Spleen (tissue), 7 donors: ENCODE measurements at regions not wholly inside any gene's neighbourhood (a gene's known extent, or its start where the extent isn't known, plus 50 kb on each side); places are given as distances from the start of the nearest gene placed in this dataset.

Experiments used
- CTCF ChIP-seq, 11 experiments: fragments of 200-600 bp in 7 of 11; fragments of 450-650 bp in 4 of 11; sonication (generic) in 4 of 11; IDR thresholded peaks in 8 of 11; conservative IDR thresholded peaks in 3 of 11; 1 replicate in 7 of 11; 2 replicates in 4 of 11; pipeline versions ENCODE4 v1.4.0 to v1.8.0; 2016 to 2021; ENCODE audit warnings: antibody characterized with exemption in 11 of 11, inconsistent platforms in 4 of 11, mild to moderate bottlenecking in 1 of 11
- POLR2A ChIP-seq, 3 donors: fragments of 450-650 bp; IDR thresholded peaks; one replicate each; pipeline ENCODE4 v1.5.1; 2017; ENCODE audit warnings: antibody characterized with exemption in 3 of 3, mild to moderate bottlenecking in 1 of 3
- POLR2AphosphoS5 ChIP-seq, 3 donors: sonication (generic); formaldehyde crosslinking; IDR thresholded peaks; one replicate each; pipeline ENCODE4 v1.5.1; 2017; ENCODE audit warnings: antibody characterized with exemption in 3 of 3
- donor health status: DM: no; HTN: no; CAD: no; lungs with moderate emphysema.
- donor health status: DM: no; HTN: no; CAD: no.
- donor health status: DM: no; HTN: no; CAD: no.

GRCh38 chr1:229950020-229950419 lies 117.0 kb upstream of the GALNT2 start:
- TF ChIP-seq CTCF (IDR thresholded peaks at IDR 0.05 in 8 of 11, conservative IDR thresholded peaks at IDR 0.05 in 3 of 11): no peak
- no peak for TF ChIP-seq POLR2A (IDR thresholded peaks at IDR 0.05)
- no peak for TF ChIP-seq POLR2AphosphoS5 (IDR thresholded peaks at IDR 0.05)
